AG09309 (cell line): ENCODE measurements at regions not wholly inside any gene's neighbourhood (a gene's known extent, or its start where the extent isn't known, plus 50 kb on each side); places are given as distances from the start of the nearest gene placed in this dataset.

Experiments
- DNase-seq: peaks from one replicate; pipeline ENCODE4 v3.0.0-alpha.2; 2010; ENCODE audit warnings: low read depth
- H3K4me3 ChIP-seq: 2 replicates; pipeline ENCODE4 v1.5.1; 2011; ENCODE audit warnings: mild to moderate bottlenecking, low read depth, low read length, moderate library complexity; ENCODE audit not compliant: control insufficient read depth
- TF ChIP-seq, protein P1 (sequence below): IDR thresholded peaks from 2 replicates; pipeline ENCODE4 v1.5.1; 2011; ENCODE audit warnings: mild to moderate bottlenecking, low read depth, low read length, inconsistent platforms; ENCODE audit not compliant: insufficient read depth, control insufficient read depth; ENCODE audit errors: missing control alignments

DNA sequence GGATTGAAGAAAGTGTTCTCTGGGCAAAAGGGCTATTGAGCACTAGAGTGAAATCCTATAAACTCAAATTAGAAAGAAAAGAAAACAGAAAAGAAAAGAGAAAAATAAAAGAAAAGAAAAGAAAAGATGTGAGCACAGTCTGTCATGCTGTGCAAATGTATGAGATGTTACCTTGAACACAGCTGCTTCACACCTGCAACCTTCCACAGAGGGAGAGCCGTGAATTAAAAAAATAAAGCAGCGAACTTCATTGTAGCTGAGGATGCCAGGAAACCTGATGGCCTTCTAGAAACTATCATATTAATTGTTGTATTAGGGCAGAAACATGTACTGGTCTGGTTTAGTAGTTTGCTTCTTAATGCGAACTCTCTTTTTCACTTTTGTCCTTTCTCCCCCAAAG lies 88.0 kb upstream of the SATB1 start:
- TF ChIP-seq, protein P1, sequence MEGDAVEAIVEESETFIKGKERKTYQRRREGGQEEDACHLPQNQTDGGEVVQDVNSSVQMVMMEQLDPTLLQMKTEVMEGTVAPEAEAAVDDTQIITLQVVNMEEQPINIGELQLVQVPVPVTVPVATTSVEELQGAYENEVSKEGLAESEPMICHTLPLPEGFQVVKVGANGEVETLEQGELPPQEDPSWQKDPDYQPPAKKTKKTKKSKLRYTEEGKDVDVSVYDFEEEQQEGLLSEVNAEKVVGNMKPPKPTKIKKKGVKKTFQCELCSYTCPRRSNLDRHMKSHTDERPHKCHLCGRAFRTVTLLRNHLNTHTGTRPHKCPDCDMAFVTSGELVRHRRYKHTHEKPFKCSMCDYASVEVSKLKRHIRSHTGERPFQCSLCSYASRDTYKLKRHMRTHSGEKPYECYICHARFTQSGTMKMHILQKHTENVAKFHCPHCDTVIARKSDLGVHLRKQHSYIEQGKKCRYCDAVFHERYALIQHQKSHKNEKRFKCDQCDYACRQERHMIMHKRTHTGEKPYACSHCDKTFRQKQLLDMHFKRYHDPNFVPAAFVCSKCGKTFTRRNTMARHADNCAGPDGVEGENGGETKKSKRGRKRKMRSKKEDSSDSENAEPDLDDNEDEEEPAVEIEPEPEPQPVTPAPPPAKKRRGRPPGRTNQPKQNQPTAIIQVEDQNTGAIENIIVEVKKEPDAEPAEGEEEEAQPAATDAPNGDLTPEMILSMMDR, result no peak
- no peak overlapping the region for H3K4me3 ChIP-seq
- no peak for DNase-seq

DNA sequence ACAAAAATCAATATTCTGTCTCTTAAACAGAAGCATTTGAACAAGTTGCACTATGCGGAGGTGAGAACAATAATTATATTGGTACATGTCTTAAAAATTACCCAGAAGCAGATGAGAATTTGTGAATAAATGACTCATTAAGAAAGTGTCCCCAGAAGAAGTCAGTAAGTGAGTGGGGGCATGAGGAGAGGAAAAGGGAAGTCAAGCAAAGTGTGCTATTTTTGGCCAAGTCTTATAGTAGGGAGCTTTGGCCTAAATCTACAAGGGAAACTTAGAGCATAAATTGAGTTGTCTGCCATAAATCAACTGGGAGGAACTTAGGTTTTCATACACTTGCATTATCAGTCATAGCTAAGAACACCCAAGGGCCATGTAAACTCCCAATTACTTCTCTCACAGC lies 86.9 kb upstream of the SATB1 start:
- no peak for DNase-seq
- TF ChIP-seq, protein P1, result no peak
- no peak overlapping the region for H3K4me3 ChIP-seq

- H3K4me3 ChIP-seq, result no peak overlapping the region
- TF ChIP-seq, protein P1, result no peak
- DNase-seq, result no peak
These were observed 85.8 kb upstream of the SATB1 start for GRCh38 chr3:18510947-18511346.

DNA sequence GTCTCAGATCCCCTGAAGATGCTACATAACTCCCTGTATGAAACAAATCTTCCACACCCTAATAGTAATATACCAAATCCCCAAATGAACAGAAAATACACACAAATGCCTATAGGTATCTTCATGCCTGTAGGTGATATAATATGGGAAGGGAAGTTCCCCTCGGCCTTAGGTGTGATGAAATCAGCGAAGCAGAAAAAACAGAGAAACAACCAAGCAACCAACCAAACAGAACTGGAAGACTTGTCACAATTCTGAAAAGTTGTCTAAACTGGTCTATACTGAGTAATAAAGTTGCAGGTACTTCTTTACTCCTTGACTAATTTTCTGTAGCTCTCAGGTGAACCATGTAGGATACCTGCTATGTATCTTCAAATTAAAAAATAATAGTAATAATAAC lies 82.2 kb upstream of the SATB1 start:
- DNase-seq, result no peak
- TF ChIP-seq, protein P1, result no peak

DNA sequence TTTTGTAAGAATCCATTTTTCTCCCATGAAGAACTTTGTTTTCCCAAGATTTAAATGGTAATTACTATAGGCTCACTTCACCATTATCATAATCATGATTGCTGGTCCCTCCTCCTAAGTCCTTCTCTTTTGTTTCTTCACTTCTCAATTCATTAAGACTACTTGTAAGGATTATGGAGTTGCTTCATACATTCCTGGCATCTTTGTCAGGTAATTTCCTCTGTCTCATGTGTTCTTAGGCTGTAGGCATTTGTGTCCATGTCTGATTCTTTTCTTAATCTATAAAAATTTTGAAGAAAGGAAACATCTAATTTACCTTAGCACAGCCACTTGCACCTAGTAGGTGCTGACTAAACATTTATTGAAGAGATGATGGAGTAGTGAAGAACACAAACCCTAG lies 79.9 kb upstream of the SATB1 start:
- TF ChIP-seq, protein P1, result no peak
- no peak for DNase-seq
- H3K4me3 ChIP-seq, result no peak overlapping the region

More for the DNA sequence above, 82.2 kb upstream of the SATB1 start:
- H3K4me3 ChIP-seq, result no peak overlapping the region

GRCh38 chr3:18501679-18502343 lies 76.7 kb upstream of the SATB1 start:
- no peak for DNase-seq
- no peak overlapping the region for H3K4me3 ChIP-seq
- TF ChIP-seq, protein P1, result no peak
